H9 (cell line): ENCODE measurements at regions not wholly inside any gene's neighbourhood (a gene's known extent, or its start where the extent isn't known, plus 50 kb on each side); places are given as distances from the start of the nearest gene placed in this dataset.

Source experiments
- DNase-seq: peaks from one replicate; pipeline ENCODE4 v3.0.0-alpha.2; 2017
- H2AFZ ChIP-seq: one replicate; pipeline ENCODE4 v1.6.1; 2013; ENCODE audit warnings: mild to moderate bottlenecking, low read length, control low read depth, moderate library complexity
- H2AK5ac ChIP-seq: 2 replicates; pipeline ENCODE4 v1.6.1; 2013; ENCODE audit warnings: low read length, control low read depth, mixed read lengths; ENCODE audit not compliant: insufficient read length
- H2BK120ac ChIP-seq: one replicate; pipeline ENCODE4 v1.6.1; 2013; ENCODE audit warnings: low read depth, mild to moderate bottlenecking, low read length, control low read depth, inconsistent platforms; ENCODE audit not compliant: poor library complexity, severe bottlenecking
- H2BK12ac ChIP-seq: 2 replicates; pipeline ENCODE4 v1.6.1; 2013; ENCODE audit warnings: low read length, control low read depth, mixed read lengths, low read depth; ENCODE audit not compliant: insufficient read length
- H2BK15ac ChIP-seq: 2 replicates; pipeline ENCODE4 v1.6.1; 2013; ENCODE audit warnings: low read depth, low read length, control low read depth
- H2BK20ac ChIP-seq: one replicate; pipeline ENCODE4 v1.6.1; 2013; ENCODE audit warnings: low read depth, mild to moderate bottlenecking, low read length, control low read depth, inconsistent platforms; ENCODE audit not compliant: poor library complexity, severe bottlenecking
- H2BK5ac ChIP-seq: 2 replicates; pipeline ENCODE4 v1.6.1; 2013; ENCODE audit warnings: low read length, control low read depth, mixed read lengths; ENCODE audit not compliant: insufficient read length
- H3K14ac ChIP-seq: 2 replicates; pipeline ENCODE4 v1.6.1; 2013; ENCODE audit warnings: low read length, control low read depth; ENCODE audit not compliant: insufficient read depth
- H3K18ac ChIP-seq: 2 replicates; pipeline ENCODE4 v1.6.1; 2013; ENCODE audit warnings: low read depth, mild to moderate bottlenecking, mixed read lengths, low read length, control low read depth; ENCODE audit not compliant: insufficient read length
- H3K23ac ChIP-seq: 2 replicates; pipeline ENCODE4 v1.6.1; 2013; ENCODE audit warnings: low read length, control low read depth, mixed read lengths, low read depth; ENCODE audit not compliant: insufficient read length
- H3K23me2 ChIP-seq: 2 replicates; pipeline ENCODE4 v1.6.1; 2013; ENCODE audit warnings: low read depth, mild to moderate bottlenecking, mixed read lengths, low read length, control low read depth; ENCODE audit not compliant: insufficient read length, poor library complexity, severe bottlenecking
- H3K27ac ChIP-seq: 2 replicates; pipeline ENCODE4 v1.5.1; 2013; ENCODE audit warnings: low read length, control low read depth, mixed read lengths, low read depth; ENCODE audit not compliant: insufficient read length
- H3K27me3 ChIP-seq: 2 replicates; pipeline ENCODE4 v1.6.1; 2013; ENCODE audit warnings: low read length, control low read depth, inconsistent platforms; ENCODE audit not compliant: insufficient read depth
- H3K4ac ChIP-seq: 2 replicates; pipeline ENCODE4 v1.6.1; 2013; ENCODE audit warnings: low read depth, mild to moderate bottlenecking, control low read depth, inconsistent platforms, low read length, moderate library complexity
- H3K4me1 ChIP-seq: 2 replicates; pipeline ENCODE4 v1.6.1; 2013; ENCODE audit warnings: low read length, control low read depth, inconsistent platforms; ENCODE audit not compliant: insufficient read depth
- H3K4me2 ChIP-seq: 2 replicates; pipeline ENCODE4 v1.6.1; 2013; ENCODE audit warnings: low read length, control low read depth, mixed read lengths; ENCODE audit not compliant: insufficient read length, insufficient read depth
- H3K56ac ChIP-seq: 2 replicates; pipeline ENCODE4 v1.6.1; 2013; ENCODE audit warnings: low read depth, mild to moderate bottlenecking, mixed read lengths, low read length, control low read depth; ENCODE audit not compliant: insufficient read length
- H3K79me1 ChIP-seq: 2 replicates; pipeline ENCODE4 v1.6.1; 2013; ENCODE audit warnings: low read depth, mild to moderate bottlenecking, moderate library complexity, low read length, control low read depth, inconsistent platforms; ENCODE audit not compliant: insufficient read depth, poor library complexity, severe bottlenecking
- H3K79me2 ChIP-seq: 2 replicates; pipeline ENCODE4 v1.6.1; 2013; ENCODE audit warnings: low read length, control low read depth, inconsistent platforms; ENCODE audit not compliant: insufficient read depth
- H3K9ac ChIP-seq: 2 replicates; pipeline ENCODE4 v1.6.1; 2013; ENCODE audit warnings: low read length, control low read depth, mixed read lengths; ENCODE audit not compliant: insufficient read length; ENCODE audit errors: extremely low read depth
- H3K9me3 ChIP-seq: one replicate; pipeline ENCODE4 v1.6.1; 2013; ENCODE audit warnings: low read depth, low read length, inconsistent platforms; ENCODE audit not compliant: control insufficient read depth
- H3T11ph ChIP-seq: one replicate; pipeline ENCODE4 v1.6.1; 2013; ENCODE audit warnings: mild to moderate bottlenecking, low read length, control low read depth, inconsistent platforms
- H4K20me1 ChIP-seq: one replicate; pipeline ENCODE4 v1.6.1; 2013; ENCODE audit not compliant: control insufficient read depth, insufficient read length, insufficient read depth
- H4K5ac ChIP-seq: 2 replicates; pipeline ENCODE4 v1.6.1; 2013; ENCODE audit warnings: low read depth, mild to moderate bottlenecking, mixed read lengths, low read length, control low read depth; ENCODE audit not compliant: insufficient read length
- H4K8ac ChIP-seq: replicated peaks from 2 replicates; pipeline ENCODE4 v1.6.1; 2013; ENCODE audit warnings: low read length, control low read depth, mixed read lengths, low read depth; ENCODE audit not compliant: insufficient read length
- H4K91ac ChIP-seq: 2 replicates; pipeline ENCODE4 v1.6.1; 2013; ENCODE audit warnings: low read depth, mild to moderate bottlenecking, moderate library complexity, mixed read lengths, low read length, control low read depth; ENCODE audit not compliant: insufficient read length
- H3K27ac Mint-ChIP-seq, 3 experiments: 2 replicates in 2 of 3; 3 replicates in 1 of 3; pipeline ENCODE4 v1.8.0; 2020 to 2021; ENCODE audit warnings: mixed read lengths in 3 of 3, mild to moderate bottlenecking in 1 of 3, moderate library complexity in 1 of 3
- H3K27me3 Mint-ChIP-seq: 2 replicates; pipeline ENCODE4 v1.8.0; 2021; ENCODE audit warnings: low read depth, mild to moderate bottlenecking, moderate library complexity, mixed read lengths
- H3K36me3 Mint-ChIP-seq, 3 experiments: 2 replicates in 2 of 3; 3 replicates in 1 of 3; pipeline ENCODE4 v1.8.0; 2020 to 2021; ENCODE audit warnings: low read depth in 3 of 3, mixed read lengths in 3 of 3; ENCODE audit not compliant: insufficient read depth in 1 of 3
- H3K4me1 Mint-ChIP-seq, 2 experiments: 2 replicates each; pipeline ENCODE4 v1.8.0; 2020; ENCODE audit warnings: mixed read lengths in 2 of 2
- H3K4me3 Mint-ChIP-seq, 2 experiments: 2 replicates in 1 of 2; 3 replicates in 1 of 2; pipeline ENCODE4 v1.8.0; 2020 to 2021; ENCODE audit warnings: mild to moderate bottlenecking in 2 of 2, mixed read lengths in 2 of 2, moderate library complexity in 1 of 2
- H3K9me3 Mint-ChIP-seq, 2 experiments: 2 replicates in 1 of 2; 3 replicates in 1 of 2; pipeline ENCODE4 v1.8.0; 2020; ENCODE audit warnings: mild to moderate bottlenecking in 2 of 2, mixed read lengths in 2 of 2, moderate library complexity in 1 of 2
- WGBS: extraction: QIAGEN DNeasy Blood & Tissue Kit; methylation state at CpG from one replicate; pipeline ENCODE4 v1.1.7; 2013; ENCODE audit warnings: missing lambda C conversion rate, low lambda C conversion rate, mixed read lengths; ENCODE audit not compliant: insufficient read length; ENCODE audit errors: extremely low coverage; 5-methylcytosine and 5-hydroxymethylcytosine counted together
- TF ChIP-seq, protein P1 (sequence below): fragments of 200-600 bp; sonication (generic); conservative IDR thresholded peaks from 3 replicates; pipeline ENCODE4 v1.8.0; 2021; ENCODE audit warnings: antibody characterized with exemption, mild to moderate bottlenecking

GRCh38 chr4:136002316-136002715 is 1530.0 kb downstream of the PCDH18 start:
- Histone ChIP-seq H2BK15ac (no peak overlapping the region), H3K23me2 (no peaks in the 10 kb centered on the region), H2AK5ac (no peak overlapping the region), H2BK12ac (no peak overlapping the region), H3K23ac (no peak overlapping the region), H2BK120ac (no peak overlapping the region), H4K5ac (no peak overlapping the region), H2AFZ (no peak overlapping the region), H3K27me3 (no peaks in the 10 kb centered on the region), H3K79me1 (no peaks in the 10 kb centered on the region), H4K91ac (no peak overlapping the region), H3K9me3 (no peaks in the 10 kb centered on the region), H3T11ph (no peak overlapping the region), H3K14ac (no peak overlapping the region), H4K20me1 (no peaks in the 10 kb centered on the region), H4K8ac (no peak overlapping the region), H2BK20ac (no peak overlapping the region), H3K79me2 (no peaks in the 10 kb centered on the region), H3K9ac (no peak overlapping the region), H3K27ac (no peak overlapping the region), H3K4me1 (no peaks in the 10 kb centered on the region), H2BK5ac (no peak overlapping the region), H3K56ac (no peak overlapping the region), H3K4ac (no peak overlapping the region), H3K4me2 (no peak overlapping the region), H3K18ac (no peak overlapping the region)
- DNase-seq: no peak
- H3K9me3 Mint-ChIP-seq: no peaks in the 10 kb centered on the region
- H3K27ac Mint-ChIP-seq: no peak overlapping the region
- no peaks in the 10 kb centered on the region for H3K27me3 Mint-ChIP-seq
- WGBS: no CpG with 5 or more reads among the region's 1 CpG
- H3K4me3 Mint-ChIP-seq: no peak overlapping the region
- no peaks in the 10 kb centered on the region for H3K4me1 Mint-ChIP-seq
- no peaks in the 10 kb centered on the region for H3K36me3 Mint-ChIP-seq
- TF ChIP-seq, protein P1, sequence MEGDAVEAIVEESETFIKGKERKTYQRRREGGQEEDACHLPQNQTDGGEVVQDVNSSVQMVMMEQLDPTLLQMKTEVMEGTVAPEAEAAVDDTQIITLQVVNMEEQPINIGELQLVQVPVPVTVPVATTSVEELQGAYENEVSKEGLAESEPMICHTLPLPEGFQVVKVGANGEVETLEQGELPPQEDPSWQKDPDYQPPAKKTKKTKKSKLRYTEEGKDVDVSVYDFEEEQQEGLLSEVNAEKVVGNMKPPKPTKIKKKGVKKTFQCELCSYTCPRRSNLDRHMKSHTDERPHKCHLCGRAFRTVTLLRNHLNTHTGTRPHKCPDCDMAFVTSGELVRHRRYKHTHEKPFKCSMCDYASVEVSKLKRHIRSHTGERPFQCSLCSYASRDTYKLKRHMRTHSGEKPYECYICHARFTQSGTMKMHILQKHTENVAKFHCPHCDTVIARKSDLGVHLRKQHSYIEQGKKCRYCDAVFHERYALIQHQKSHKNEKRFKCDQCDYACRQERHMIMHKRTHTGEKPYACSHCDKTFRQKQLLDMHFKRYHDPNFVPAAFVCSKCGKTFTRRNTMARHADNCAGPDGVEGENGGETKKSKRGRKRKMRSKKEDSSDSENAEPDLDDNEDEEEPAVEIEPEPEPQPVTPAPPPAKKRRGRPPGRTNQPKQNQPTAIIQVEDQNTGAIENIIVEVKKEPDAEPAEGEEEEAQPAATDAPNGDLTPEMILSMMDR: no peak
